ENCODE measurements at regions not wholly inside any gene's neighbourhood (a gene's known extent, or its start where the extent isn't known, plus 50 kb on each side); places are given as distances from the start of the nearest gene placed in this dataset.

DNA sequence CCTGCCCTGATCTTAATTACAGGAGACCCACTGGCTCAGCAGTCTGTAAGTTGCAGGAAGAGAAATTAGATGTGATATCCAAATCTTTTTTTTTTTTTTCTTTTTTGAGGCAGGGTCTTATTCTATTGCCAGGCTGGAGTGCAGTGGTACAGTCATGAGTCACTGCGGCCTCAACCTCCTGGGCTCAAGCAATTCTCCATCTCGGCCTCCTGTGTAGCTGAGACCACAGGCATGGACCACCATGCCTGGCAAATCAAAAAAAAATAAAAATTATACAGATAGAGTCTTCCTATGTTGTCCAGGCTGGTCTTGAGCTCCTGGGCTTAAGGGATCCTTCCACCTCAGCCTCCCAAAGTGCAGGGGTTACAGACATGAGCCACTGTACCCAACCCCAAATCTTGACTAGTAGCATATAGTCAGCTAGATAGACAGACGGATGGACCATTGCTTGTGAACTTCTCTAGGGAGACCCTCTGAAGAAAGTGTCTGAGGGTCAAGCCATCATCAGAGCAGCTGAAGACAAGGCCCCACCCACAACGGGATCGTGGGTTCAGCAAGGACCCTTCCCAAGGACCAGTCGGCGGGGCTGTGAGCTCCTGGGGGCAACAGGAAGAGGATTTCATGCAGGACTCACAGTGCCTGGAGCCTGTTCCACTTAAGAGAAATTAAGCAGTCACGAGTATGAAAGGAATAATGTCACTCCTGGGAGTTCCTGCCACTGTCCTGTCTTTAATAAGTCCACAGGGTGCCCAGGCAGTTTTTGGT, 222.7 kb downstream of the ANKRD60 start:
- no peak for DNase-seq (ENCODE audit: extremely low read depth in 1 of 2, low read depth in 1 of 2)

GRCh38 chr20:58004900-58005299, 223.6 kb downstream of the ANKRD60 start:
- DNase-seq (ENCODE audit: extremely low read depth in 1 of 2, low read depth in 1 of 2): no peak

- no peak for DNase-seq (ENCODE audit: extremely low read depth in 1 of 2, low read depth in 1 of 2)
These were observed 224.3 kb downstream of the ANKRD60 start for GRCh38 chr20:58004146-58004545.

DNA sequence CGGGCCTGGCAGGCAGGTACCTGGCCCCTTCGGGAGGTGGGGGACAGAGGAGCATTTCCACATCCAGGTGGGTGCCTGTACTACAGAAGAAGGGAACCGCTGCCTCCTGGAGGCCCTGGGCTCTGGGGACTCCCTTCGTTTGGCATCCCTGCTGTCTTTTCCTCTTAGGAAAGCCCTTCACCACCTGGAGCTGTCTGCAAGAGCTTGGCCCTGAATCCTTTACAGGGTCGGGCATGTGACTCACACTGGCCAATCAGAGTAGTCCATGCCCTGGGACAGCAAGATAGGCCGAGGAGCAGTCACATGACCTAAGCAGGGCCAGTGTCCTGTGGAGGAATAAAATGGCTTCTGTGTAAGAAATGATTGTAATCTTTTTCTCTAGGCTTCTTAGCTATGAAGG, 224.9 kb downstream of the ANKRD60 start:
- no peak for DNase-seq (ENCODE audit: extremely low read depth in 1 of 2, low read depth in 1 of 2)

DNA sequence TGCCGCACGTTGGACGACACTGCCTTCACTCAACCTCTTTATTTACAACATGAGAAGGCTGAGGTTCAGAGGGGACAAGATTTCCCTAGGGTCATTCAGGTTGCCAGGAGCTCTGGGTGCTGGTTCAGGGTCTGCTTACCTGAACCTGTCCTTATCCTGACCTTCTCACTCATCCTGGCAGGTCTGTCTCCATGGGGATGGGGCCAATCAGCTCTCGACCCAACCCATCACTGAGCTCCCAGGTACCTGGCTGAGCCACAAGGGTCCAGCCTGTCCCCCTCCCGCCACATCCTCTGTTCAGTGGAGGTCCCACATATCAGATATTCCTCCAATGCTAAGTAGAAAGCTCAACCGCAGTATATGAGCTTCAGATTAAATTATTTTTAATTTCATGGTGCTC, 225.6 kb downstream of the ANKRD60 start:
- DNase-seq (ENCODE audit: extremely low read depth in 1 of 2, low read depth in 1 of 2): no peak

DNA sequence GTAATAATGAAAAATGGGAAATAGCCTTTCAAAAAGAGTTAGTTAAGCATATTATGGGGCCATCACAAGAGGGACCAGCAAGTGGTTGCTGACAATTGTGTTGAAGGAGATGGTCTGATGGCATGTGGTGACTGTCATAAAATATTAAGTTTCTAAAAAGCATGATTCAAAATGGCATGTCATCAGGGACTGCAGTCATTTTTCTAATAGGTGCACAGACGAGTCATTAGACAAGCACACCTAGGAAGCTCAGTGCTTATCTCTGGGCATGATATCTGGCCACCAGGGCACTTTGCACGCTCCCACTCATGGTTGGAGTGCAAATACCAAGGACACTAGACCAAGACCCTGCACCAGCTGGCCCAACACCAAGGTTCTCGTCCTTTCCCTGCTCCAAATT, 226.5 kb downstream of the ANKRD60 start:
- no peak for DNase-seq (ENCODE audit: extremely low read depth in 1 of 2, low read depth in 1 of 2)

GRCh38 chr20:58001381-58001780, 227.1 kb downstream of the ANKRD60 start:
- no peak for DNase-seq (ENCODE audit: extremely low read depth in 1 of 2, low read depth in 1 of 2)

DNA sequence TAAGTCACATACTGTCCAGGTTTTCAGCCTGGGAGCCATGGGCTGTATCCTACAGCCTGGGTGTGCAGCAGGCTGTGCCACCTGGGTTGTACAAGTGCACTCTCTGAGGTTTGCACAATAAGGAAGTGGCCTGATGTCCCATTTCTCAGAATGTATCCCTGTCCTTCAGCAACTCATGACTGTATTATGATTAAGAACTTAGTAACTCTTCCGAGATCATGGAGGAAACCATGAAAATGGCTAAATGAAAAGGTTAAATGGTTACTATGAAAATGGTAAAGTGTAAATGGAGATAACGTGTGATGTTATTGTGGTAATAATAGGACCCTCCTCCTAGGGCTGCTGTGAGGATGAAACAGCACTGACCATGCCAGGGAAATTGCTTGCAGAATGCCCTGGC, 227.6 kb downstream of the ANKRD60 start:
- no peak for DNase-seq (ENCODE audit: extremely low read depth in 1 of 2, low read depth in 1 of 2)

DNA sequence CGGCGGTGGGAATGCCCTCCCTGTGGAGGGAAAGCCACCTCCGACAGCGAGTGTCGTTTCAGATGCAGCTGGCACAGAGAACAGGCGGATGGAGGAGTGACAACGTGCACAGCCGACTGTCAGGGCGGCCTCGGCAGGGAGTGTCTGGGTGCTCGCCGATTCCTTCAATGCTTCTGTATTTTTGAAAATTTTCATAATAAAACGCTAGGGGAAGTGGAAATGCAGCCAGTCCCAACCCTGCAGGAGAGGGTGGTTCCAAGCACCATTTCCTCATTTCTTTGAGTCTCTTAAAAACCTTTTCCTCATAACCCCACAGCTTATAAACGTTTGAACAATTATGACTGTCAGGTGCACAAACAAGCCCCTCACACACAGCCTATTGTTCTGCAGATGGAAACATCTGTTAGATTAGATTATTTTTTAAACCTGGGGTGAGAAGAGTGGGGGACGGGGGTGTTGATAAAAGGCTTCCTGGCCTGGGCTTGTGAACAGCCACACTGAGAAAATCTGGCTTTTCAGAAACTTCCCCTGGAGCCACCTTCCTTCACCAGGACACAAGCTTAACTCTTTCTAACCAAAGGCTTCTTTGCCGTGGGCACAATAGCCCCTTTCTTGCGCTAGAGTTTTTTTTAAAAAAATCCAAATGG, 228.9 kb downstream of the ANKRD60 start:
- DNase-seq (ENCODE audit: extremely low read depth in 1 of 2, low read depth in 1 of 2): no peak

- no peak for DNase-seq (ENCODE audit: extremely low read depth in 1 of 2, low read depth in 1 of 2)
These were observed 229.4 kb downstream of the ANKRD60 start for GRCh38 chr20:57998981-57999464.

- no peak for DNase-seq (ENCODE audit: extremely low read depth in 1 of 2, low read depth in 1 of 2)
These were observed 230.2 kb downstream of the ANKRD60 start for GRCh38 chr20:57998276-57998675.

GRCh38 chr20:57996936-57997890, 231.2 kb downstream of the ANKRD60 start:
- DNase-seq (ENCODE audit: extremely low read depth in 1 of 2, low read depth in 1 of 2): no peak

DNA sequence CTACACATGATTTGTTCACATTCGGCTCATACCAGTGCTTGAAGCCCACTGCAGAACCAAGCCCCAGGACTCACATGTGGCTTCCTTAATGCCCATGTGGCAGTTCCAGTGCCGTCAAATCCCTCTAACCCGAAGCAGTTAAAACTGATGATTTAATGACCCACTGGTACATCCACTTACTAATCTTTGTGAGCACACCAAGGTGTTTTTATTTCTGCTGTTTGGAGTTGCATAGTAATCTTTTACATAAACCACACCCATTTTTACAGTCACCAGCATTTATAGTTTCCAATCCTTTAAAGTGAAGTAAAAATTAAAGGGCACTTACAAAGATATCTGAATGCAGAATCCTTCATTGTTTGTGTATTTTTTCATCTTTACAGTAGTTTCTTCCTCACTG, 232.0 kb downstream of the ANKRD60 start:
- no peak for DNase-seq (ENCODE audit: extremely low read depth in 1 of 2, low read depth in 1 of 2)

GRCh38 chr20:57995381-57995977, 233.0 kb downstream of the ANKRD60 start:
- no peak for DNase-seq (ENCODE audit: extremely low read depth in 1 of 2, low read depth in 1 of 2)

GRCh38 chr20:57993716-57994431, 234.6 kb downstream of the ANKRD60 start:
- no peak for DNase-seq (ENCODE audit: extremely low read depth in 1 of 2, low read depth in 1 of 2)

DNA sequence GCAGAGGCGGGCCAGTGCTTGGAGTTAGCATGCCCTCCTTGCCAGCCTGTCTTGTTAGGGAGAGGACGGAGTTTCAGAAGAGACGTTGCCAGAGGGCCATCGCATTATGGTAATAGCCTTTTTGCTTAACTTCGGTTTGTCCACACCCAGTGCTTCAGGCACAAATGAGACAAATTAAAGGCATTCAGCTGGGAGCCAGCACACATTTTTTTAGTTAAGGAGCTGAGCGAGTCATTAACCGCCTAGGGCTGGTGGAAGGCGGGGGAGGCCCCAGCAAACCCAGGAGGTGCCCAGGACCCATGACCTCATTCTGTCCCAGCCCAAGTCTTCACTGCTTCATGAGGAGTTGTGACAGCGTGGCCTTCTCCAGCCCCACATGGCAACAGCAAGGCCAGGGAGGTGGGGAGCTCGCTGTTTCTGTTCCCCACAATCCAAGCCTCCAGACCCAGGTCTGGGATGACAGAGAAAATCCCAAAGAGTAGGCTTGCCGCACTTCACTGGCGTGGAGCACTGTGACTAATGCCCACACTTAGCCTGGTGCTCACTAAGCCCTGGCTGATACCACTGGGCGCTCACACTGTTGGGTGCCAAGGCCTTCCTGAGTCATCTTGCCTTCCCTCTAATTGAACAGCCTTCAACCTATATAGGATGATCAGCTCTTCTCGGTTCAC, 237.1 kb downstream of the ANKRD60 start:
- peak in 1 of 2 donors; percentile 6 for DNase-seq (ENCODE audit: extremely low read depth in 1 of 2, low read depth in 1 of 2)

DNA sequence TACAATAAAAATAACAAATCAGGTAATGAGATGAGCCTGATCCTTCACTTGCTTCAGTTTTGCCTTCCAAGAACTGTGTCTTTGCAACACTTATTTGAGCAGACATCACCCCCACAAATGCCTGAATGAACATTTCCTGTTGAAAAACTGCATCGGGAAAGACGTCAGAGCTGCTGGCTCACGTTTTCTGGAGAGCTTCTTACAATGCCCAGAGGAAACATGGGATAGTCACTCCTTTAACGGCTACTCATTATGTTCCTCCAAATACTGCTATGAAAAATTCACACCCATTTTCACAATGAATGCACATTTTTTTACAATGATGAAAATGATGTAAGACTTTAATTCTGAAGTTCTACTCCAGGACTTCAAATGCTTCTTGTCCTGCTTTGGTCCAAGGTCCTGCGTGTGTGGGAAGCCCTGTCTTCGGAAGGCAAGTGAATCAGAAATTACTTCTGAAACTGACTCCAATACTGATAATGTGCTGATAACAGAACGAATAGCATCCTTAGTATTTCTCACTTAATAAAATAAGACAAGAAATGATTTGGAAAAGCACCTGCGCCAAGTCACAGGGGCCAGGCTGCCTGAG, 238.0 kb downstream of the ANKRD60 start:
- DNase-seq (ENCODE audit: extremely low read depth in 1 of 2, low read depth in 1 of 2): no peak

GRCh38 chr20:57988828-57989227, 239.6 kb downstream of the ANKRD60 start:
- no peak for DNase-seq (ENCODE audit: extremely low read depth in 1 of 2, low read depth in 1 of 2)

GRCh38 chr20:57988422-57988821, 240.0 kb downstream of the ANKRD60 start:
- no peak for DNase-seq (ENCODE audit: extremely low read depth in 1 of 2, low read depth in 1 of 2)

All from stimulated activated CD8-positive, alpha-beta memory T cell treated with anti-CD3 and anti-CD28 coated beads, Interleukin-7, amount 100 ng/mL, for 48 hours (primary cell).